Stomach (tissue), 4 donors: ENCODE measurements at regions not wholly inside any gene's neighbourhood (a gene's known extent, or its start where the extent isn't known, plus 50 kb on each side); places are given as distances from the start of the nearest gene placed in this dataset.

ENCODE experiments used
- CTCF ChIP-seq, 7 experiments: fragments of 450-650 bp in 4 of 7; fragments of 200-600 bp in 3 of 7; sonication (generic) in 3 of 7; IDR thresholded peaks; one replicate each; pipeline ENCODE4 v1.5.1; 2016 to 2019; ENCODE audit warnings: antibody characterized with exemption in 7 of 7, control low read depth in 2 of 7, mild to moderate bottlenecking in 1 of 7
- POLR2AphosphoS5 ChIP-seq, 3 donors: sonication (generic); formaldehyde crosslinking; IDR thresholded peaks; one replicate each; pipeline ENCODE4 v1.6.1; 2016; ENCODE audit warnings: antibody characterized with exemption in 3 of 3

GRCh38 chr1:94621802-94622201 is 80.2 kb upstream of the F3 start:
- TF ChIP-seq CTCF (IDR thresholded peaks at IDR 0.05) = no peak
- TF ChIP-seq POLR2AphosphoS5 (IDR thresholded peaks at IDR 0.05) = no peak
